ENCODE measurements at regions not wholly inside any gene's neighbourhood (a gene's known extent, or its start where the extent isn't known, plus 50 kb on each side); places are given as distances from the start of the nearest gene placed in this dataset.

GRCh38 chr22:48936391-48936790 lies 891.3 kb downstream of the BRD1 start:
- Histone ChIP-seq H3K36me3 (ENCODE audit: insufficient read depth, low read length) (no peaks in the 10 kb centered on the region), H3K9me3 (ENCODE audit: low read length) (no peaks in the 10 kb centered on the region), H3K4me3 (ENCODE audit: low read length) (no peak overlapping the region), H3K27ac (ENCODE audit: low read depth, low read length) (no peak overlapping the region), H3K27me3 (ENCODE audit: insufficient read depth, low read length, poor library complexity, severe bottlenecking) (no peaks in the 10 kb centered on the region), H3K4me1 (ENCODE audit: insufficient read depth, low read length) (no peaks in the 10 kb centered on the region)
- H3K4me3 Mint-ChIP-seq, result no peak overlapping the region
- H3K27ac Mint-ChIP-seq, result no peak overlapping the region
- no peaks in the 10 kb centered on the region for H3K4me1 Mint-ChIP-seq
- no peak for DNase-seq
- POLR2A ChIA-PET, result no interaction called here
- H3K36me3 Mint-ChIP-seq, result no peaks in the 10 kb centered on the region
- H3K9me3 Mint-ChIP-seq, result peaks cover 3 to 13% (median 7%) of the 10 kb centered on the region in 5 donors
- CTCF ChIA-PET, result no interaction called here
- H3K27me3 Mint-ChIP-seq, result peaks cover 0 to 18% of the 10 kb centered on the region in 2 donors

- Mint-ChIP-seq H3K9me3 (peaks cover 3 to 13% (median 7%) of the 10 kb centered on the region in 5 donors), H3K27ac (no peak overlapping the region), H3K4me3 (no peak overlapping the region), H3K4me1 (no peaks in the 10 kb centered on the region), H3K27me3 (peaks cover 2 to 23% of the 10 kb centered on the region in 2 donors), H3K36me3 (no peaks in the 10 kb centered on the region)
- ChIA-PET POLR2A (no interaction called here), CTCF (no interaction called here)
- no peak for DNase-seq
- Histone ChIP-seq H3K27ac (ENCODE audit: low read depth, low read length) (no peak overlapping the region), H3K36me3 (ENCODE audit: insufficient read depth, low read length) (no peaks in the 10 kb centered on the region), H3K27me3 (ENCODE audit: insufficient read depth, low read length, poor library complexity, severe bottlenecking) (no peaks in the 10 kb centered on the region), H3K9me3 (ENCODE audit: low read length) (no peaks in the 10 kb centered on the region), H3K4me3 (ENCODE audit: low read length) (no peak overlapping the region), H3K4me1 (ENCODE audit: insufficient read depth, low read length) (no peaks in the 10 kb centered on the region)
Observed at GRCh38 chr22:48934446-48934845, 893.2 kb downstream of the BRD1 start.

GRCh38 chr22:48931452-48931851 lies 896.2 kb downstream of the BRD1 start:
- H3K4me1 Mint-ChIP-seq, result no peaks in the 10 kb centered on the region
- Histone ChIP-seq H3K4me1 (ENCODE audit: insufficient read depth, low read length) (no peaks in the 10 kb centered on the region), H3K36me3 (ENCODE audit: insufficient read depth, low read length) (no peaks in the 10 kb centered on the region), H3K27me3 (ENCODE audit: insufficient read depth, low read length, poor library complexity, severe bottlenecking) (no peaks in the 10 kb centered on the region), H3K27ac (ENCODE audit: low read depth, low read length) (no peak overlapping the region), H3K4me3 (ENCODE audit: low read length) (no peak overlapping the region), H3K9me3 (ENCODE audit: low read length) (no peaks in the 10 kb centered on the region)
- ChIA-PET POLR2A (no interaction called here), CTCF (no interaction called here)
- no peak overlapping the region for H3K4me3 Mint-ChIP-seq
- DNase-seq, result no peak
- H3K9me3 Mint-ChIP-seq, result peaks cover 3 to 12% (median 7%) of the 10 kb centered on the region in 5 donors
- no peaks in the 10 kb centered on the region for H3K36me3 Mint-ChIP-seq
- H3K27me3 Mint-ChIP-seq, result peaks cover 5 to 20% of the 10 kb centered on the region in 2 donors
- H3K27ac Mint-ChIP-seq, result no peak overlapping the region

DNA sequence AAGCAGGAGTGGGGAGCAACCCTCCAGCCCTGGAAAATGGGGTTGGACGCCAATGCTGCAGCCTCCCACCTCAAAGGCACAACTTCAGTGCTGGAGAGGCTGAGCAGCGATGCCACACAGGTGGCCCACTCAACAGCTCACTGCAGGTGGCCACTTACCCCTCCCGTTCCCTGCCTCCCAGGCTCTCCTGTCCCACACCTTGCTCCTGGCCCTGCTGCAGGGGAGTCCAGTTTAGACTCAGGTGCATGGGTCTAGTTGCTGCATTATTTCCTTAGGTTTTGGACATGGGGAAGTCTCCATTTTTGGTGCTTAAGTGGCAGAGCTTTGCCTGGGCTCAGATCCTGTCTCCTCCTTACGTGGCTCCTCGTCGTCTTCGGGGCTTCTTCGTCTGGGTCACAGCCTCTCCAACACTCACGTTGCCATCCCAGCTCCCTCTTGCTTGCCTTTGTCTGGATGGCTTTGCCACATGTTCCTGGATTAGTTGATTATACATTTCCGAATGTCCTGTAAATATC lies 898.3 kb downstream of the BRD1 start:
- Mint-ChIP-seq H3K9me3 (peaks cover 0 to 2% (median 0%) of the 10 kb centered on the region in 5 donors), H3K4me1 (no peaks in the 10 kb centered on the region), H3K4me3 (no peak overlapping the region), H3K27me3 (peaks cover 6 to 16% of the 10 kb centered on the region in 2 donors), H3K27ac (no peak overlapping the region), H3K36me3 (no peaks in the 10 kb centered on the region)
- no peaks in the 10 kb centered on the region for H3K4me1 ChIP-seq (ENCODE audit: insufficient read depth, low read length)
- no peaks in the 10 kb centered on the region for H3K36me3 ChIP-seq (ENCODE audit: insufficient read depth, low read length)
- ChIA-PET CTCF (no interaction called here), POLR2A (no interaction called here)
- H3K27ac ChIP-seq (ENCODE audit: low read depth, low read length), result no peak overlapping the region
- no peak for DNase-seq
- H3K9me3 ChIP-seq (ENCODE audit: low read length), result no peaks in the 10 kb centered on the region
- no peaks in the 10 kb centered on the region for H3K27me3 ChIP-seq (ENCODE audit: insufficient read depth, low read length, poor library complexity, severe bottlenecking)
- H3K4me3 ChIP-seq (ENCODE audit: low read length), result no peak overlapping the region

DNA sequence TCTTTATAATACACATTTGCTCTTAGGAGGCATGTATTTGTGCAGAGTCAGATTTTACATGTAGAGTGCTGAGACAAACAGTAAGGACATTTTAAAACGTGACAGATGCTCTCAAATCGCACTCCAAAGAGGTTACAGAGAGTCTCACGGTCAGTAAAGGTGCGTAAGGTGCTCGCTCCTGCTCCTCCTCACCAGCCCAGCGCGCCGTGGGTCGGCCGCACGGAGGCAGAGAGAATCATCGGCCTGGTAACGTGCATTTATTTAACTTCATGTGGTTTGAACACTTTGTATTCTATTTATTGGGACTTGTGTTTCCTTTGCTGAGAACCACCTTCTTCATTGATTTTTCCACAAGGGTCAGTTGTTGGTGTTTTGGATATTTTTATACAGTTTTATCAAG lies 900.1 kb downstream of the BRD1 start:
- H3K27me3 ChIP-seq (ENCODE audit: insufficient read depth, low read length, poor library complexity, severe bottlenecking), result no peaks in the 10 kb centered on the region
- no peaks in the 10 kb centered on the region for H3K9me3 ChIP-seq (ENCODE audit: low read length)
- Mint-ChIP-seq H3K36me3 (no peaks in the 10 kb centered on the region), H3K4me3 (no peak overlapping the region), H3K9me3 (peaks cover 0 to 2% (median 0%) of the 10 kb centered on the region in 5 donors), H3K4me1 (no peaks in the 10 kb centered on the region), H3K27me3 (peaks cover 9 to 17% of the 10 kb centered on the region in 2 donors), H3K27ac (no peak overlapping the region)
- H3K27ac ChIP-seq (ENCODE audit: low read depth, low read length), result no peak overlapping the region
- no peak for DNase-seq
- H3K4me1 ChIP-seq (ENCODE audit: insufficient read depth, low read length), result no peaks in the 10 kb centered on the region
- H3K4me3 ChIP-seq (ENCODE audit: low read length), result no peak overlapping the region
- POLR2A ChIA-PET, result no interaction called here
- H3K36me3 ChIP-seq (ENCODE audit: insufficient read depth, low read length), result no peaks in the 10 kb centered on the region
- CTCF ChIA-PET, result no interaction called here

DNA sequence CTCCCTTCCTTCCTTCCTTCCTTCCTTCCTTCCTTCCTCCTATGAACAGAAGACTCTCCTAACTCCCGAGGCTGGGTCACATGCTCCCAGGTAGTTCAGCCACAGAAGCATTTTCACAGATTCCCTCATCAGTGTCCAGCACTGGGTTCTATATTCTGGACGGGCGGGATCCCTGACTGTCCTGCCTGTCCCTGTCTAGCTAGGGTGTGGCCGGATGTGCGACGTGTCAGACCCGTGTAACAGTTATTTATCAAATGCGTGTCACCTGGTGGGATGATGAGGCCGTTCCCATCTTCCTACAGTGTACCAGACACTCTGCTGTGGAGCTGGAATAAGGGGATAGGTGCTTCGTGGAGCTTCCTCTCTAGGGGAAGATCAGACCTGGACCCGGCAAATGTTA lies 901.0 kb downstream of the BRD1 start:
- ChIA-PET POLR2A (no interaction called here), CTCF (no interaction called here)
- Histone ChIP-seq H3K4me3 (ENCODE audit: low read length) (no peak overlapping the region), H3K27me3 (ENCODE audit: insufficient read depth, low read length, poor library complexity, severe bottlenecking) (no peaks in the 10 kb centered on the region), H3K9me3 (ENCODE audit: low read length) (no peaks in the 10 kb centered on the region), H3K4me1 (ENCODE audit: insufficient read depth, low read length) (no peaks in the 10 kb centered on the region), H3K36me3 (ENCODE audit: insufficient read depth, low read length) (no peaks in the 10 kb centered on the region), H3K27ac (ENCODE audit: low read depth, low read length) (no peak overlapping the region)
- H3K36me3 Mint-ChIP-seq, result no peaks in the 10 kb centered on the region
- H3K27me3 Mint-ChIP-seq, result peaks cover 10 to 15% of the 10 kb centered on the region in 2 donors
- no peaks in the 10 kb centered on the region for H3K4me1 Mint-ChIP-seq
- peaks cover 0 to 3% (median 0%) of the 10 kb centered on the region in 5 donors for H3K9me3 Mint-ChIP-seq
- DNase-seq, result no peak
- H3K27ac Mint-ChIP-seq, result no peak overlapping the region
- H3K4me3 Mint-ChIP-seq, result no peak overlapping the region

DNA sequence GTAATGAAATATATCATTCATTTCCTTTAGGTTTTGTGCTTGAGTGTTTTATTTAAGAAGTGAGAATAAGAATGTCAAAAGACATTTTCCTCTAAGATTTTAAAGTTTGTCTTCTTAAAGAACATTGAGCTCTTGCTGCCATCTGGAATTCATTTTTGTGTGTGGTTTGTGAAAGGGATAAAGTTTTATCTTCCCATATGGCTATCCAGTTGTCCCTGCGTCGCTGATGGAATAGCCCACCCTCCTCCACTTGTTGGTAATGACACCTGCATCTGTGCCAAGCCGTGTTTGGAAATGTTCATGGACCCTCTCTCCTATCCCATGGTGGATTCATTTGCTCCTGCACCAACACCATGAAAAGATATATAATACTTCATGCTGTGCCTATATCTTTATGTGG lies 901.5 kb downstream of the BRD1 start:
- Histone ChIP-seq H3K4me3 (ENCODE audit: low read length) (no peak overlapping the region), H3K27ac (ENCODE audit: low read depth, low read length) (no peak overlapping the region), H3K9me3 (ENCODE audit: low read length) (no peaks in the 10 kb centered on the region), H3K36me3 (ENCODE audit: insufficient read depth, low read length) (no peaks in the 10 kb centered on the region), H3K4me1 (ENCODE audit: insufficient read depth, low read length) (no peaks in the 10 kb centered on the region), H3K27me3 (ENCODE audit: insufficient read depth, low read length, poor library complexity, severe bottlenecking) (no peaks in the 10 kb centered on the region)
- DNase-seq, result no peak
- H3K36me3 Mint-ChIP-seq, result no peaks in the 10 kb centered on the region
- H3K9me3 Mint-ChIP-seq, result peaks cover 0 to 3% (median 2%) of the 10 kb centered on the region in 5 donors
- peaks cover 10 to 17% of the 10 kb centered on the region in 2 donors for H3K27me3 Mint-ChIP-seq
- H3K4me1 Mint-ChIP-seq, result no peaks in the 10 kb centered on the region
- CTCF ChIA-PET, result no interaction called here
- H3K27ac Mint-ChIP-seq, result no peak overlapping the region
- no peak overlapping the region for H3K4me3 Mint-ChIP-seq
- POLR2A ChIA-PET, result no interaction called here

DNA sequence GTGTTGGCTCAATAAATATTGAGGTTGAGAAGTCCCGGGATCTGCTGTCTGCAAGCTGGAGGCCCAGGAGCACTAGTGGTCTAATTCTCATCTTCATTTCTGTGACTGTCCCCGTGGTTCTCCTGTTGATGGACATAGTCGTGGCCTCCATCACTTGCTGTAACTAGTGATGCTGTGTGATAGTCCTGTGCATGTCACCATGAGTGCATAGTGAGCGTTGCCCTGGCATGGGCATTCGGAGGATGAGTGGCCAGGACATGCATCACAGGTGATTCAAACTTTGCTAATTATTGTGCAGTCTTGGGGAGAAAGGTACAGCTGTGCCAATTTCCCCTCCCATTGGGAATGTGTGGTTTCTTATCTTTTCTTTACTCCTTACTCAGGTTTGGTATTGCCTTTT lies 902.2 kb downstream of the BRD1 start:
- H3K4me1 ChIP-seq (ENCODE audit: insufficient read depth, low read length), result no peaks in the 10 kb centered on the region
- peaks cover 0 to 3% (median 2%) of the 10 kb centered on the region in 5 donors for H3K9me3 Mint-ChIP-seq
- no peaks in the 10 kb centered on the region for H3K36me3 Mint-ChIP-seq
- no peaks in the 10 kb centered on the region for H3K36me3 ChIP-seq (ENCODE audit: insufficient read depth, low read length)
- no peaks in the 10 kb centered on the region for H3K4me1 Mint-ChIP-seq
- H3K27me3 Mint-ChIP-seq, result peaks cover 11 to 17% of the 10 kb centered on the region in 2 donors
- H3K27ac ChIP-seq (ENCODE audit: low read depth, low read length), result no peak overlapping the region
- ChIA-PET CTCF (no interaction called here), POLR2A (no interaction called here)
- H3K9me3 ChIP-seq (ENCODE audit: low read length), result no peaks in the 10 kb centered on the region
- no peak for DNase-seq
- no peak overlapping the region for H3K4me3 Mint-ChIP-seq
- H3K4me3 ChIP-seq (ENCODE audit: low read length), result no peak overlapping the region
- H3K27ac Mint-ChIP-seq, result no peak overlapping the region
- H3K27me3 ChIP-seq (ENCODE audit: insufficient read depth, low read length, poor library complexity, severe bottlenecking), result no peaks in the 10 kb centered on the region

DNA sequence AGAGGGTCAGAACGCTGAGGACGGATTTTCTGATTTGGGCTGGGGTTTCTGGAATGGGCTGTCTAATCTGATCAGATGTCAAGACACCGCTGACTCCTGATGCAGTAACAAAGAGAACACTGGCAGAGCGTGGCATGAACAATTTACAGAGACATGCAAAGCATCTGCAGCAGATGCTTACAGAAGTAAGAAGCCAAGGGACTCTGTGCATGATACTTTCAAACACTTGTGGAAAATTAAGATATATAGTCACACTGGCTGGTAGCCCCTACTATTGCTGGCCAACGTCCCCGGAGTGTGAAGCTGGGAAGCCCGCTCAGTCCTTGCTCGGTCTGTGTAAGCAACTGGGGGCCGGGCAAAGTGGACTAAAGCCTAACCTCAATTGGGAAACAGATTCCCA lies 903.7 kb downstream of the BRD1 start:
- H3K36me3 Mint-ChIP-seq, result no peaks in the 10 kb centered on the region
- no peak for DNase-seq
- CTCF ChIA-PET, result no interaction called here
- peaks cover 7 to 11% of the 10 kb centered on the region in 2 donors for H3K27me3 Mint-ChIP-seq
- H3K4me1 ChIP-seq (ENCODE audit: insufficient read depth, low read length), result no peaks in the 10 kb centered on the region
- H3K36me3 ChIP-seq (ENCODE audit: insufficient read depth, low read length), result no peaks in the 10 kb centered on the region
- H3K9me3 ChIP-seq (ENCODE audit: low read length), result no peaks in the 10 kb centered on the region
- peaks cover 0 to 3% (median 2%) of the 10 kb centered on the region in 5 donors for H3K9me3 Mint-ChIP-seq
- POLR2A ChIA-PET, result no interaction called here
- no peaks in the 10 kb centered on the region for H3K4me1 Mint-ChIP-seq
- H3K27ac Mint-ChIP-seq, result no peak overlapping the region
- H3K4me3 ChIP-seq (ENCODE audit: low read length), result no peak overlapping the region
- no peaks in the 10 kb centered on the region for H3K27me3 ChIP-seq (ENCODE audit: insufficient read depth, low read length, poor library complexity, severe bottlenecking)
- H3K27ac ChIP-seq (ENCODE audit: low read depth, low read length), result no peak overlapping the region
- H3K4me3 Mint-ChIP-seq, result no peak overlapping the region

All from CD8-positive, alpha-beta memory T cell (primary cell).